ENCODE measurements at regions not wholly inside any gene's neighbourhood (a gene's known extent, or its start where the extent isn't known, plus 50 kb on each side); places are given as distances from the start of the nearest gene placed in this dataset.

DNA sequence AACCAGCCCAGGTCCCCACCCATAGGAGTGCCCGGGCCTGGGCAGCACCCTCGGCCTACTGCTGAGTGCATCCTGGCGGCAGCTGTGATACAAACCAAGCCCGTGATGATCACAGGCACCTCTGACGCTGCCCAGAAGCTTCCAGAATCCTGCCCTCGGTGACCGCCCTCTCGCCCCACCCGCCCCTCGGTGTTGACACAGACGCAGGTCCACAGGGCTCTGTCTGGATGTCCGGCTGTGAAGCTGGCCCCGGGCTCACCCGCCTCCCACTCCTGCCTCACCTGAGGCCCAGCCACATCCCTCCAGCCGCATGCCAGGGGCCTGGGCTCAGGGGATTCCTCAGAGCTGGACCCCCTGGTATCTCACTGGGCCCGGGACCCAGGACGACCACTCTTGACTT, 191.0 kb downstream of the BRD1 start:
- H3K27ac ChIP-seq (ENCODE audit: low read depth, low read length): no peak overlapping the region
- WGBS, 3 donors: 78 to 86% (median 82%) methylated on average over 16 to 17 of the region's 17 CpGs

DNA sequence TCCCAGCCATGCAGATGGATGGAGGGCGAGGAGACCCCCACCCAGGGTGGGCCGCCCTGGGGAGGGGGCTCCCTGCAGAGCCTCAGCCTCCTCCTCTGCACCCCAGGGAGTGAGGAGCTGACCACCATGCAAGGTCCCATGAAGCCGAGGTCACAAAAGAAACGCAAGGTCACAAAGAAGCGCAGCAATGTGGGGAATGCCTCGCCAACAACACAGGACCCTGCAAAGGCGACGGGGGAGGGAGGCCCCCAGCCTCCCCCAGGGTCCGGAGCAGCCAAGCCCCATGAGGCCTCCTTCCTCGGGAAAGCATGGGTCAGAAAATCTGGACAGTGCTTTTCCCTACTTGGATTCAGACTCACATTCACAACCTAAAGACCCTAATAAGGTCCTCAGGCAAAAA, 191.5 kb downstream of the BRD1 start:
- 68 to 87% (median 73%) methylated on average over 10 of the region's 10 CpGs for WGBS, 3 donors
- no peak overlapping the region for H3K27ac ChIP-seq (ENCODE audit: low read depth, low read length)

DNA sequence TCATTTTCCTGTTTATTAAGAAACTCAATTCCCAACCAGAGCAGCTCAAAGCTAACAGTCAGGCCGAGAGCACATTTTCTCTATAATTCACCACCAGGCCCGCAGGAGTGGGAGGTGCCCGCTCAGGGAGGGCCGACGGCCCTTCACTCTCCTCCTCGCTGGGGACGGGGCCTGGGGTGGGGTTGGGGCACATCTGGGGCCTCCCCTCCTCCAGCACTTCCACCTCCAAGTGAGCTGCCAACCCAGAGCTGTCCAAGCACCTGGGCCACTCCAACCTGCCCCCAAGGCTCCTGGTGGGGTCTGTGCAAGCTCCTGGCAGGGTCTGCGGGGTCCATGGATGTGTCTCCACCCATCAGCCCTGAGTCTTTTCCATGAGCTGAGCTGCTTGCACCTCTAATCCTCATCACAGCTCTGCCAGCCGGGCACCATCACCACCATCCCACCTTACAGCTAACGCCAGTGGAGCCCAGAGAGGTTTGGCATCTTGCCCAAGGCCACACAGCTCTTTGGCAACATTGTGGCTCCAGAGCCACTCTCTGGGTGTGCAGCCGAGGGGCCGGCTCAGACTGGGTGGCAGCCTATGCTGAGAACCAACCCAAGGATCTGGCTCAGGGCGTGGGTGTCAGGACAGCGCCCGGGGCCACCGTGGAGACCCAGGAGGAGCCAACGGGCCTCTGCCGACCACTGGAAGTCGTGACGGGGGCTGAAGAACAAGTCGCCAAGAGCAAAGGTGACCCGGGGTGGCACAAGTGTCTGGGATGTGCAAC, 193.5 kb downstream of the BRD1 start:
- WGBS, 3 donors: 75 to 86% (median 76%) methylated on average over 22 of the region's 22 CpGs
- H3K27ac ChIP-seq (ENCODE audit: low read depth, low read length): no peak overlapping the region

DNA sequence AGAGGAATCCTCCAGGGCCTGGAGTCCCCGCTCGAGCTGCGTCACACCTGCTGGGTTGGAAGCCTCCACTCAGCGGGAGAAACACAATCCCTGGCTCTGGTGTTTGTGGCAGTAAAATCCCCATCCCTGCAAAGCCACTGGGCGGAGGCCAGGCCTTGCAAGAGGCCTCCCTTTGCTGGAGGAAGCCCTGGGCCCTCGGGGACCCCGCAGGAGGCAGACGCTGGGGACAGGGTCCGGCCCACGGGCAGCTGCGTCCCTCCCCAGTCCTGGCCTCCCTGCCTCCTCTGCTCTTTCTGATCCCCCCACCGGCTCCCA, 194.7 kb downstream of the BRD1 start:
- H3K27ac ChIP-seq (ENCODE audit: low read depth, low read length): no peak overlapping the region
- 49 to 56% (median 55%) methylated on average over 12 of the region's 12 CpGs for WGBS, 3 donors

DNA sequence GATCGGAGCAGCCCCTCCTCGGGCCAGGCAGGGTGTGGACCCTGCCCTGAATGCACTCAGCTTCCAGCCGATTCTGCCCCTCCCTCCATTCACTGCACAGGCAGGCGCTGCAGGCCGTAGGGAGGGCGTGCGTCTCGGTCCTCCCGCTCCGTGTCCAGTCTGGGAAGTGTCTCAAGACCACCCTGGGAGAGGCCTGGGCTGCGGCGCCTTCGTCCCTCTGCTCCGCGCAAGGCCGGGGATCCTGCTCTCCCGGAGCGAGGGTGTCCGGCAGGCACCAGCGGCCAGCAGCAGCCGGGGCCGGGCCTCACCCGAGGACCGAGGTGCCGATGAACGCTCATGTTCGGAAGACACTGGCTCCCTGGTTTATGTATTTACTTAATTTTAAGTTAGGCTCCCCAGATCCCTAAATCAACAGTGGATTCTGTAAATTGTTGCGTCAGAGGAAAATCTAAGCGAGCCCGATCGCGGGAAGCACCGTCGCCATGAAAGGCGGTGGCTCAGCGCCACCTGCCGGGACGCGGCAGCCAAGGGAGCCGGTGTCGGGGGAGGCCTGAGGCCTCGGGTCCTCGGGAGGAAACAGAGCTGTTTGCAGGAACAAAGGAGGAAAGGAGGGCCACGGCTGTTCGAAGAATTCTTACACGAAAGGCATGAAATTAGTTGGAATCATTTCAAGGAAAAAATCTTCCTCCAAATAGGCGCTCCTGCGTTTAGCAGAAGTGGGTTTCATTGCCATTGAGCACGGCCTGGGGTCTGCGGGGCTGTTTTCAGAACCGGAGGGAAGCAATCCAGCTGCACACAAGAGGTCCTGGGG, 195.3 kb downstream of the BRD1 start:
- no peak overlapping the region for H3K27ac ChIP-seq (ENCODE audit: low read depth, low read length)
- 13 to 40% (median 19%) methylated on average over 50 to 51 of the region's 51 CpGs for WGBS, 3 donors

DNA sequence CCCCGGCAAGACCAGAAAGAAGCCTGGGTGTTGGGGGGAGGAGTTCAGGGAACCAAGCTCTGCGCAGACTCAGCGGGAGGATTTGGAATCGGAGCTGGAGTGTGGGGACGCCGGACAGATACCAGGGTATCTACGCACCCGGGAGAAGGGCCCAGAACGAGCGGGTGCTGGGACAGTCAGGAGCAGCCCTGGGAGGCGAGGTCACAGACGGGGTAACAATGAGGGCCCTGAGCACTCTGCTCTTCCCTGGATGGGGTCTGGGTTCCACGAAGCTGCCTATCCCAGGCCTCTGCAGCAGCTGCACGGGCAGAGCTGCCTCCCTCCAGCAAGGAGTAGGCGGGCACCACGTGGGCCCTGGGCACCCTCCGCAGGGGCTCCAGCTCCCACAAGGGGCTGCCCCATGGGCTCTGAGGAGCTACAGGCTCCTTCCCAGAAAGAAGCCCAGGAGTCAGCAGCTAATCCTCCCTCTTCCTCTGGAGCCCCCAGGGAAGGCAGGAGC, 197.2 kb downstream of the BRD1 start:
- WGBS, 3 donors: 80 to 88% (median 84%) methylated on average over 17 of the region's 17 CpGs

DNA sequence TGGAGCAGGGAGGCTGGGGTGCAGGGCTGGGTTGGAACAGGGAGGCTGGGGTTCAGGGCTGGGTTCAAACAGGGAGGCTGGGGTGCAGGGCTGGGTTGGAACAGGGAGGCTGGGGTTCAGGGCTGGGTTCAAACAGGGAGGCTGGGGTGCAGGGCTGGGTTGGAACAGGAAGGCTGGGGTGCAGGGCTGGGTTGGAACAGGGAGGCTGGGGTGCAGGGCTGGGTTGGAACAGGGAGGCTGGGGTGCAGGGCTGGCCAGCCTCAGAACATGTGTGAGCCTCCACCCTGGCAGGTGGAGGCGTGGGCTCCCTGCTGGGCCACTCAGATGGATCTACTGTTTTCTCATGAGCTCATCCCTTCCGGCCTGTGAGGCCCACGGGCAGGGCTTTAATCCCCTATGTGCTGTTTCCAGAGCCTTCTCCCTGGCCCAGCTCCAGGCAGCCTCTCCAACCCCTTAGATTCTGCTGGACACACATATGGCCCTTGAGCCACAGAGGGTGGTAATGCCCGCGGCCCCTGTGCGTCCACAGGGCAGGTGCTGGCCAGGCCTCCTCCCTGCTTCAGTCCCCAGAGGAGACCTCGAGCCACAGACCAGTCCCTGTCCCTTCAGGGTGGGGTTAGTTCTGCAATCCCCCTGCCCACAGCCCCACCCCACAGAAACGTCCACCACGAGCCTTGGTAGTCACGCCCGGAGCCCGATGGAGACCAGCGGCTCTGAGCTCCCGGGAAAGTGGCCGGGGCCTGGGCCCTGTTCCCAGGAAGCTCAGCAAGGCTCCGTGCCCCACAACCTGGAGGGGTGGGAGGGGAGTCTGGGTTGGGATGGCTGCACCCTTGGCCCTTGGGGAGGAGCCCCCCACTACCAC, 197.9 kb downstream of the BRD1 start:
- 66 to 74% (median 71%) methylated on average over 16 of the region's 16 CpGs for WGBS, 3 donors
- H3K27ac ChIP-seq (ENCODE audit: low read depth, low read length): no peak overlapping the region

More for the DNA sequence above, 197.2 kb downstream of the BRD1 start:
- no peak overlapping the region for H3K27ac ChIP-seq (ENCODE audit: low read depth, low read length)

DNA sequence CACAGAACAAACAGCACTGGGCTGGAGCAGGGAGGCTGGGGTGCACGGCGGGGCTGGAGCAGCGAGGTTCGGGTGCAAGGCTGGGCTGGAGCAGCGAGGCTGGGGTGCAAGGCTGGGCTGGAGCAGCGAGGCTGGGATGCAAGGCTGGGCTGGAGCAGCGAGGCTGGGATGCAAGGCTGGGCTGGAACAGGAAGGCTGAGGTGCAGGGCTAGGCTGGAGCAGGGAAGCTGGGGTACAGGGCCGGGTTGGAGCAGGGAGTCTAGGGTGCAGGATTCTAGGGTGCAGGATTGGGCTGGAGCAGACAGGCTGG, 198.5 kb downstream of the BRD1 start:
- H3K27ac ChIP-seq (ENCODE audit: low read depth, low read length): no peak overlapping the region
- 51 to 71% (median 63%) methylated on average over 8 of the region's 8 CpGs for WGBS, 3 donors

DNA sequence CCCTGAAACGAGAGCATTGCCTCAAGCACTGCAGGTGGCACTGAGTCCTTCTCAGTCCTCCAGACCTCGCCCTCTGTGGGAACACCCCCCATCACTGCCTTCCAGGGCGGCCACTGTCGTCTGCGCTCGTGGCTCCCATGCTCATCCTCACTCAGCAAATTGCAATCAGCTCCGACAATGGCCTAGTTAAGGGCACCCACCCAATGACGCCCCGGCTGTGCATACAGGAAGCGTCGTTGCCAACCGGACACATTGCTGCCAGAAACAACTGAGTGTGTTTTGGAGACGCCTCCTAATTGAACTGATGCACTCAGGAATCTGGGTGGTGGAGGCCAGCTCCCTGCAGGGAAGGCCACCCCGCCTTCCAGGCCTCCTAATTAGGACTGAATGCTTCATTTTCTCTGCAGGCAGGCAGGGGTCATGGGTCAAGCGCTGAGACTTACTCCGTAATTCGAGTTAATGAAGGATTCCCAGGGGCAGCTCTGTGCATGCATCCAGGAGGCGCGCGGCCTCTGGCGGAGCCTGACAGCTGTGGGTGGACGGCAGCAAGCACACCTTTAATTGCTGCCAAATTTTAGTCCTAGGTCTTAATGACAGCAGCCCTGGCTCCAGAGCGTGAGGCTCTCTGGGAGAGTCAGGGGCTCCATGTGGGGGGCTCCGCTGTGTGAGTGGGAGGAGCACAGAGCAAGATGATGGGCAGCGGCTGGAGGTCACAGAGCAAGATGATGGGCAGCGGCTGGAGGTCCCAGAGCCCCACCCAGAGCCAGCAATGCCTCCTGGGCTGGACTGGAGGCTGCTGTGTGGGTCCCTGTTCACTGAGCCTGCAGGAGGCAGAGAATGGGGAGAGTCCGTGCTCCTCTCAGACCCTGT, 199.0 kb downstream of the BRD1 start:
- H3K27ac ChIP-seq (ENCODE audit: low read depth, low read length): no peak overlapping the region
- 46 to 57% (median 48%) methylated on average over 27 of the region's 27 CpGs for WGBS, 3 donors

- WGBS, 3 donors: 65 to 80% (median 70%) methylated on average over 30 to 31 of the region's 31 CpGs
- no peak overlapping the region for H3K27ac ChIP-seq (ENCODE audit: low read depth, low read length)
Observed at GRCh38 chr22:49627217-49628181, 200.2 kb downstream of the BRD1 start.

DNA sequence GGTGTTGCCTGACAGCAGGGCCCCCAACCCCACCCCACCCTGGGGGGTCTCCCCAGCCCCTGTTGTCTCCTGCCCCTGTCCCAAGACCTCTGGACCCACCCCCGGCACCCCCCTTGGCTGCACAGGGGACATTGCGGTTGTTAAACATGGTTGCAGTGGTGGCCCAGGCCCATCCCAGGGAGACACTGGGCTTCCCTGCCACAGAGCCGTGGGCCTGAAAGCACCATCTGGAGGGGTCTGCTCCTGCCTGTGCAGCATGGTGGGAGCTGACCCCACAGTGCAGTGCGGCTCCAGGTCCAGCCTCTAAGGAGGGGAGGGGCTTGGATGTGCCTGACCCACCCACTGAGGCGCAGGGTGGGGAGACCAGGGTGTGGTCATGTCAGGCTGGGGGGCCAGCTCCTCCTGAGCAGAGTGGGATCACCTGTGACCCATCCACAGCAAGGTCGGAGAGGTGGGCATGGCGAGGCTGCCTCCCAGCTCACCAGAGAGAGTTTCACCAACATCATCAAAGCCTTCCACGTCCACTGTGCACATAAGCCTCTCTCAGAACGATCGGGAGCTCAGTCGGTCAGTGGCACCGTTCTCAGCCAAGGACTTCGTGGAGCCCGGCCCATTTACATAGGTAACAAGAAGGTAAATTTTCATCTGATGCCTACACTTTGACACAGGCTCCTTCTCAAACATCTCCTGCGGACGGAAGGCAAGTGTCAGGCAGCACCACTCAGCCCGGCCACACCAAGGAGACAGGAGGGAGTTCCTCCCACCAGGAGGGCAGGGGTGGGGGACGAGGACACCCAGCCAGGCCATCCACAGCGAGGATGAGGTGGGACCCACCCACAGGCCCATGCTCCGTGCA, 201.1 kb downstream of the BRD1 start:
- WGBS, 3 donors: 73 to 89% (median 81%) methylated on average over 20 of the region's 20 CpGs
- H3K27ac ChIP-seq (ENCODE audit: low read depth, low read length): no peak overlapping the region

- WGBS, 3 donors: 65 to 80% (median 71%) methylated on average over 19 of the region's 19 CpGs
- no peak overlapping the region for H3K27ac ChIP-seq (ENCODE audit: low read depth, low read length)
Observed at GRCh38 chr22:49624421-49625177, 203.1 kb downstream of the BRD1 start.

DNA sequence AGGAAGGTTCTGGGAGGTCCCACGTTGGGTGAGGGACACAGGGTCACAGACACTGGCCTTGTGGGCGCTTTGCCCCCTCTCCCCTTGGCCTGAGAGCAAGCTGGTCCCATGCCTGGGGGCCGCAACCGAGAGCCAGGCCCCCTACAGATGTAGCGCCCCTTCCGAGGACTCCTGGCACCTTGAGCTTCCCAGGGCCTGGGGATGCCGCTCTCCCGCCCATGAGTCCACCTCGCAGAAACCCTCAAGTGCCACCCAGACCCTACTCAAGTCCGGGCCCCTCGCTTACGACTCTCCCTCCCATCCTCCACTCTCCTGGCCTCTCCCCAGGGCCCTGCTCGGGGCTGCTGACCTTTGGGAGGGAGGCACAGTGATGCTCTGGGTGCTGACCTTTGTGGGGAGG, 204.0 kb downstream of the BRD1 start:
- 71 to 87% (median 87%) methylated on average over 13 of the region's 13 CpGs for WGBS, 3 donors
- no peak overlapping the region for H3K27ac ChIP-seq (ENCODE audit: low read depth, low read length)

GRCh38 chr22:49623176-49623575, 204.5 kb downstream of the BRD1 start:
- no peak overlapping the region for H3K27ac ChIP-seq (ENCODE audit: low read depth, low read length)
- 57 to 87% (median 79%) methylated on average over 8 of the region's 8 CpGs for WGBS, 3 donors

- 66 to 88% (median 82%) methylated on average over 28 to 29 of the region's 29 CpGs for WGBS, 3 donors
- no peak overlapping the region for H3K27ac ChIP-seq (ENCODE audit: low read depth, low read length)
Observed at GRCh38 chr22:49622241-49623105, 205.2 kb downstream of the BRD1 start.
